ENCODE measurements at regions not wholly inside any gene's neighbourhood (a gene's known extent, or its start where the extent isn't known, plus 50 kb on each side); places are given as distances from the start of the nearest gene placed in this dataset.

DNA sequence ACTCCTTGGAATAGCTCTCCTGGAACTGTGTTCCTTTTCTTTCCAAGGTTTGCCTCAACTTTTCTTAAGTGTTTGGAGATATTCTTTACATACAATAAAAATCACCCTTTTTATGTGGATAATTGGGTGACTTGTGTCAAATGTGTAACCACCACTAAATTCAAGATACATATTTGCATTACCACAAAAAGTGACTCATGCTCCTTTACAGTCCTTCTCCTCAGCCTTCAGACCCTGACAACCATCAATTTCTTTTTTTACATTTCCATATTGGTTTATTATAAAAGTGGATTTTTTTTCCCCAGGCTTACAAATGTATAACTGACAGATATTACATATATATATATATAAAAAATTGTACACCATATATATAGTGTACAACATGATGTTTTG lies 372.0 kb upstream of the KCNN2 start:
- H3K4me3 ChIP-seq (ENCODE audit: low read depth, low read length), result peak overlapping the region; percentile 44
- TF ChIP-seq, protein P1, sequence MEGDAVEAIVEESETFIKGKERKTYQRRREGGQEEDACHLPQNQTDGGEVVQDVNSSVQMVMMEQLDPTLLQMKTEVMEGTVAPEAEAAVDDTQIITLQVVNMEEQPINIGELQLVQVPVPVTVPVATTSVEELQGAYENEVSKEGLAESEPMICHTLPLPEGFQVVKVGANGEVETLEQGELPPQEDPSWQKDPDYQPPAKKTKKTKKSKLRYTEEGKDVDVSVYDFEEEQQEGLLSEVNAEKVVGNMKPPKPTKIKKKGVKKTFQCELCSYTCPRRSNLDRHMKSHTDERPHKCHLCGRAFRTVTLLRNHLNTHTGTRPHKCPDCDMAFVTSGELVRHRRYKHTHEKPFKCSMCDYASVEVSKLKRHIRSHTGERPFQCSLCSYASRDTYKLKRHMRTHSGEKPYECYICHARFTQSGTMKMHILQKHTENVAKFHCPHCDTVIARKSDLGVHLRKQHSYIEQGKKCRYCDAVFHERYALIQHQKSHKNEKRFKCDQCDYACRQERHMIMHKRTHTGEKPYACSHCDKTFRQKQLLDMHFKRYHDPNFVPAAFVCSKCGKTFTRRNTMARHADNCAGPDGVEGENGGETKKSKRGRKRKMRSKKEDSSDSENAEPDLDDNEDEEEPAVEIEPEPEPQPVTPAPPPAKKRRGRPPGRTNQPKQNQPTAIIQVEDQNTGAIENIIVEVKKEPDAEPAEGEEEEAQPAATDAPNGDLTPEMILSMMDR (IDR thresholded peaks at IDR 0.05; ENCODE audit: control insufficient read depth, extremely low read depth, insufficient read depth), result no peak
- DNase-seq (ENCODE audit: low read depth), result no peak

DNA sequence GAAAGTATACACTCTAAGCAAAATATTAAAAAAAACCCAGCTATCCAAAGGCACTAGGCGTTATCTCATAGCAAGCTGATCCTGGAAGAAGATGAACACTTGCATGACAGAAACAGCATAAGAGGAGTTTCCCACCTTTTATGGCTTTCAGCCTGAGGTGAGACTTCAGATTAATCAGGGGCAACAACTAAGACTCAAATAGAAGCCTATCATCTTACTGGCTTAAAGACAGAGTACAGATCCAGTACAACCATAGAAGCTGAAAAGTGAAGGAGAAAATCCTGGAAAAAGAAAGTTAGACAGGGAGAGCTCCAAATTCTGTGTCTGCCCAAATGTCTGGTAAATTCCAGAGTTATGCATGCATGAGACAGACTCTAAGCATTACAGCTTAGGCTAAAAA lies 360.8 kb upstream of the KCNN2 start:
- TF ChIP-seq, protein P1 (IDR thresholded peaks at IDR 0.05; ENCODE audit: control insufficient read depth, extremely low read depth, insufficient read depth), result no peak
- no peak for DNase-seq (ENCODE audit: low read depth)
- no peak overlapping the region for H3K4me3 ChIP-seq (ENCODE audit: low read depth, low read length)

DNA sequence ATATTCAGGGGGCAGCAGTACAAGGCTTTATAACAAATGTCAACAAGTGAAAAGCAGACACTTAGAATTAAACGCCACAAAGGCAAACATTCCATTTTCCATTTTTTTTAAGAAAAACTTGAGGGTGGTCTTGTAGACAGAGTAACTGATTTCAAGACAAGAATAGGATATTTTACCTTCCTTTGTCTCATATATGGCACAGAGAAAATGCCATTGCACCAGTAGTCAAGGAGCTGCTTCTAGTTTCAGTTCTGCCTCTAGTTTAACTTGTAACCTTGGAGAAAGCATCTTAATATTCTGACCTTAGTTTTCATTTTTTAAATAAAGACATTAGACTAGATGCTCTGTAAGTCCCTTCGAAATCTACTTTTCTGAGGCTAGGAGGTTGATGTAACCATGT lies 355.3 kb upstream of the KCNN2 start:
- no peak for DNase-seq (ENCODE audit: low read depth)
- TF ChIP-seq, protein P1 (IDR thresholded peaks at IDR 0.05; ENCODE audit: control insufficient read depth, extremely low read depth, insufficient read depth), result no peak

DNA sequence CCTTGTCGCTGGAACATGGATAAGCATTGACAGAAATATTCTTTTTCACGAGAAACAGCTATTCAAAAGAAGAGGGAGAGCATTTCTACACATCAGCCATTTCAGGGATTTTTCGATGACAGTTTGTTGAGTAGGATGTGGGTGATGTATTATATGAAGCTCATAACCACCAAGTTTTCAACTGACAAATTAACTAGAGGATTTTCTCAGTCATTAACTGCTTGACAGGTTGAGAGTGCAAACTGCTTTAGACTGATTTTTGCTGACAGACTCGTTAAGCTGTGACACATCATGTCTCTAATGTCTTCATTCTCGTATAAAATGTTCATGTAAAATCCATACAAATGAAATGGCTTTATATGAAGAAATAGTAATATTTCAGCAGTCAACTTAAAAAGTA lies 354.2 kb upstream of the KCNN2 start:
- TF ChIP-seq, protein P1 (IDR thresholded peaks at IDR 0.05; ENCODE audit: control insufficient read depth, extremely low read depth, insufficient read depth), result no peak
- no peak for DNase-seq (ENCODE audit: low read depth)
- no peak overlapping the region for H3K4me3 ChIP-seq (ENCODE audit: low read depth, low read length)

More for the DNA sequence above, 355.3 kb upstream of the KCNN2 start:
- H3K4me3 ChIP-seq (ENCODE audit: low read depth, low read length), result no peak overlapping the region

DNA sequence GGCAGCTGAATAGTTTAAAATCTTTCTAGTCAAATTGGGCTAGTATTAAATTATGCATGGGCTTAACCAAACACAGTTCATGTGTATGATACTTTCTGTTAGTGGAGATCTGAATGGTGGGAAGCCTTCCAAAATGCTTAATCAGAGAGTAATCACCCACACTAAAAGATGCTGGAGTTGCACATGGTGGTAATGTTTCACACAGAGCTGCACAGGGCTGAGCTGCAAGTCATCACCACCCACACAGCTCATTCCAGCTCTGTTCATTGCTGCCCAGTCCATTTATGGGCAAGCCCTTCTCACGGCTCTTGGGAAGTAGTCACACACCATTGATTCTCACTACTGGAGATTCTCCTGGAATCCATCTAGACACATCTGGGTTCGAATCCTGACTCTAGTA lies 351.5 kb upstream of the KCNN2 start:
- no peak for DNase-seq (ENCODE audit: low read depth)
- TF ChIP-seq, protein P1 (IDR thresholded peaks at IDR 0.05; ENCODE audit: control insufficient read depth, extremely low read depth, insufficient read depth), result no peak
- H3K4me3 ChIP-seq (ENCODE audit: low read depth, low read length), result no peak overlapping the region

DNA sequence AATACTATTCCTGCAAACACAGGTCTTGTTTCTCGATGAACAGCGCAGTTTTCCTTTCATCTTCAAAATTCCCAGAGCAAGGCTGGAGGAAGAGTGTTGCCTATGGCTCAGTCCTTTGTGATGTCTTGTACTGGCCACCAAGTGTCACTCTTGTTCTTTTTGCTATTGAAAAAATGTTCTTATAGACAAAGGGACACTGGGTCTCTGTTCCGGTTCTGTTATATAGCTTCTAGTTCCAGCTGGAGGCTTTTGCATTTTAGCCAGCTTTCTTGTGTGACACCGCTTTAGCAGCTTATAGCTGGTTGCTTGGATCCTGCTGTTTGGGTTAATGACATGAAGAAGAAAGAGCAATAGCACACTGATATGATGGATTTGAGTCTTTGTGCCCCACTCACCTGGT lies 343.7 kb upstream of the KCNN2 start:
- no peak overlapping the region for H3K4me3 ChIP-seq (ENCODE audit: low read depth, low read length)
- TF ChIP-seq, protein P1 (IDR thresholded peaks at IDR 0.05; ENCODE audit: control insufficient read depth, extremely low read depth, insufficient read depth), result peak; percentile 83
- DNase-seq (ENCODE audit: low read depth), result peak; percentile 36

DNA sequence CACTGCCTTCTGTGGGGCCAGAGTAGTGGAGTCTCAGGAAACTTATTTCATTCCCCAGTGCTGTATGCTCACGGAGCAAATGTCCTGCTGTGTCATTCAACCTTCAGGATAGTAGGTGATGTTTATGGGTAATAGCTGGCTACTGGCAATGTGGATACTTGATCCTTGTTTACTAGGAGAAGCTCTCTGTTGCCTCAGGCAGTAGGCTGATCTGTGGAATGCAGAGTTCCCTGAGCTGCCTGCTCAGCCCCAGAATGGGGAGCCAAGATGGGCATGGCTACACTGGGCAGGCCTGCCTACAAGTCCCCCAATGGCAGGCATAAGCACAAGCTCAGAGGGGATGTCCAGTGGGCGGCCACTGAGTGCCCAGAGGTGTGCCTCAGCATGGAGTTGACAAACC lies 323.1 kb upstream of the KCNN2 start:
- DNase-seq (ENCODE audit: low read depth), result no peak
- TF ChIP-seq, protein P1 (IDR thresholded peaks at IDR 0.05; ENCODE audit: control insufficient read depth, extremely low read depth, insufficient read depth), result no peak
- no peak overlapping the region for H3K4me3 ChIP-seq (ENCODE audit: low read depth, low read length)

Measured in LNCaP clone FGC (cell line).